Left forelimb (tissue), 1 donor: ENCODE measurements at regions not wholly inside any gene's neighbourhood (a gene's known extent, or its start where the extent isn't known, plus 50 kb on each side); places are given as distances from the start of the nearest gene placed in this dataset.
A peak's percentile ranks its signal among the peaks of the same experiment; 100 is the strongest.

Source experiments
- DNase-seq: peaks from one replicate; pipeline ENCODE4 v3.0.0-alpha.2; 2018; ENCODE audit warnings: low spot score

DNA sequence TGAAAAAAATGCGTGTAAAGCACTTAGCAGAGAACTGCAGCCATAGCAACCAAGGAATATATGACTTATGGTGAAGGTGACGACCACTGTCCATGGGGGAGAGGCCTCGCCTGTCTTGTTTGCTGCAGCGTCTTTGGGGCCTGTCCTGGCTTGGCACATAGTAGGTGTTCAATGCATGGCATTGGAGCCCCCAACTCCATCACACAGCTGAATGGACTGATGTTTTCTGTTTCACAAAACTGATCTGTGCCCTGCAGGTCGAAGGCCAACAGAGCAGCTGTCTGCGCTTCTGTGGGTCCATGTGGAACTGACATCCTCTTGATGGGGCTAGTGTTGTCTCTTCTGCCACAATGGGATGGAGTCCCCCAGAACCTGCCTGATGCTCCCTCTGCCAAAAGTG lies 296.0 kb downstream of the PTPRU start:
- peak; percentile 46 for DNase-seq

DNA sequence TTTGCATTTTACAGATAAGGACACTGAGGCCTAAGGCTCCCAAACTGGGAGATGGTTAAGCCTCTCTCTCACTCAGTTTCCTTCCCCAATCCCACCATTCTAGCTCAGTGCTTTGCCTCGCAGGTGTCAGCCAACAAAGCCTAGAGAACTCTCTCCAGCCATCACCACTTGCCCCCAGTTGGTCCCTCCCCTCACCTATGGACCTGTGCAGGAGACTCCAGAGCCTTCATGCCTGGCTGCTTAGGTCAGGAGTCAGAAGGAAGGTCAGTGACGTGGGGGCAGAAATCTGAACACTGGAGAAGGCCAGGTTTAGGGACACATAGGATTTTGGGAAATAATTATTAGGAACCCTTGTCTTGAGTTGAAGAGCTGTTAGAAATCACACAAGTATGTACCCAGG lies 295.3 kb downstream of the PTPRU start:
- DNase-seq: peak; percentile 15

DNA sequence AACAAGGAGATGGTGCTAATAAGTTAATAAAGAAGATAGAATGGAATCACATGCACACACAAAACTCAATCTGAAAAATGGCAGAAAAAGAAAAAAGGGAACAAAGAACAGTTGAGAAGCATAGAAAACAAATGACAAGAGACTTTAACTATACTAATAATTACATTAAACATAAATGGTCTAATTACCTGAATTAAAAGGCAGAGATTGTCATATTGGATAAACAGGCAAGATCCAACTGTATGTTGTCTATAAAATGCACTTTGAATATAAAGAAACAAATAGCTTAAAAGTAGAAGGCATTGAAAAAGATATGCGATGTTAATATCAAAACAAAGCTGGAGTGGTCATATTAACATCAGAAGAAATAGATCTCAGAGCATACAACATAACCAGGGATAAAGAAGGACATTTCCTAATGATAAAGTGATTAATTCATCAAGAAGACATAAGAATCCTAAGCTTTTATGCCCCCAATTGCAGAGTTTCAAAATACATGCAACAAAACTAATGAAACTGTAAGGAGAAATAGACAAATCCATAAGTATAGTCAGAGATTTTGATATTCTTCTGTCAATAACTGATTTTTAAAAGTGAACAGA lies 293.5 kb downstream of the PTPRU start:
- no peak for DNase-seq

DNA sequence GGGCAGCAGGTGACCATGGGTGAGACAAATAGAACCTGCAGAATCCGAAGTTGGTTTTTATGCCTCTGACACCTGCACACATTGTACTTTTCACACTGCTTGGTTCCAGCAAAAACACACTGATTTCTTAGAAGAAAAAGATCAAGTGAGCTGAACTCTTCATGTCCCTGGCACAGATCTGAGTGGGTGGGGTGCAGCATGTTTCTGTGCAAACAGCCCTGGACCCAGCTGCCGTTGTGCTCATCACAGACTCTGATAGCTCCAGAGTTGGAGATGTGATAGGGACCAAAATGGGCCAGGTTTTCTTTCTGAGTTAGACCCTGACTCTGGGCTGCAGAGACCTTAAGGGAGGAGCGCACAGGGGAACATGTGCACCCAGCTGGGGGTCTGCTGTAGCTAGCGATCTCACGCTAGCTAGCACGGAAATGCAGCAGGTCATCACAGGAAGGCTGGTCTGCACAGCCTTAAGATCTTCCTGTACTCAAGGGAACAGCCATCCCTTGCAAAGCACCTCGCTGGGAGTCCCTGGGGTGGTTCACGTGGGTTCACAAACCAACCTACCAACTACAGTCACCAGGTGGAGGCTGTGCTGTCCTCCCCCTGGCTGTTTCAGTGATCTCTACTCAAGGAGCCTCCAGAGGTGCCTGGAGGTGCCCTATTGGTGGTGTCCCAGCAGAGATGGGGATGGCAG lies 291.1 kb downstream of the PTPRU start:
- peak; percentile 48 for DNase-seq

DNA sequence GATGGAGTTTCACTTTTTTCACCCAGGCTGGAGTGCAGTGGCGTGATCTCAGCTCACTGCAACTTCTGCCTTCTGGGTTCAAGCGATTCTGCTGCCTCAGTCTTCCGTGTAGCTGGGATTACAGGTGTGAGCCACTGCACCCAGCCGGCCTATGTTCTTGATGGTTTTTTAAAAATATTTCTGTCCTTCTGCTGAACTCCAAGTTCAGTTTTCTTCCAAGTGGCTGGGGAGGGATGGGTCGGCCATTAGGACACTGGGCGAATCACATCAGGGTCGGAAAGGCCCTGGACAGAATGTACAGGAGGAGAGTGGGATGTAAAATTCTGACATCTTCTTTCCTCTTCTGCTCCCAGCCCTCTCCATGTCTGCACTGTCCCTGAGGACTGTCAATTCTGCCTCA lies 289.6 kb downstream of the PTPRU start:
- DNase-seq: no peak

DNA sequence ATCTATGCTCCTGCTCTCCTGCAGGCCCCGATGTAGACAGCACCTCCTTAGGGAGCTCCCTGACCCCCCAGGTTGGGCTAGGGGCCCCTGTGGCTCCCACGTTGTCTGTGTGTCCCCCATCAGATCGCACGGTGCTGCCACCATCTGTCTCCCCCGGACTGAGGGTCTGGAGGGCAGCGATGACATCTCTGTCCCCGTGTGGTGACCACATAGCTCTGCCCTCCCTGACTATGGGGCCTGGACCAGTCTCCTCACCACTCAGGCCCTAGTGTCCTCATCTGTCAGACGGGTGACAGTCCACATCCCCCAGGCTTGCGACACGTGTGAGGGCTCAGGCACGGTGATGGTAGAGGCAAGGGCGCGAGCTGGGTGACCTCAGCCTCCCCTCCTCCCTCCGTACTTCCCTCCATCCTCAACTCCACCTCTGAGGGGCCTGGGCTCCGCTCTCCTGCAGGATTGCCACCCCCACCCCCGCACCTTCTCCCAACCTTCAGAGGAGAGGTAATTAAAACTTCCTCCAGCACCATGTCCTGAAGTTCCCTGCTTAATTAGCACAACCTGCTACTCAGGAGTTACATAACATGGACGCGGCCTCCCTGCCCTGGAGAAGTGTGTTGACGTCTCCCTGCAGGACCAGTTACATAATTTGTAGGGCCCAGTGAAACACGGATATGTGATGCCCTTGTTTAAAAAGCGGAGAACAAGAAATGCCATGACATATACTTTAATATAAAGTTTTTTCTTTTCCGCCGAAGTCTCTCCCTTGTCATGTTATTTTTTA lies 288.2 kb downstream of the PTPRU start:
- DNase-seq: peak; percentile 44

DNA sequence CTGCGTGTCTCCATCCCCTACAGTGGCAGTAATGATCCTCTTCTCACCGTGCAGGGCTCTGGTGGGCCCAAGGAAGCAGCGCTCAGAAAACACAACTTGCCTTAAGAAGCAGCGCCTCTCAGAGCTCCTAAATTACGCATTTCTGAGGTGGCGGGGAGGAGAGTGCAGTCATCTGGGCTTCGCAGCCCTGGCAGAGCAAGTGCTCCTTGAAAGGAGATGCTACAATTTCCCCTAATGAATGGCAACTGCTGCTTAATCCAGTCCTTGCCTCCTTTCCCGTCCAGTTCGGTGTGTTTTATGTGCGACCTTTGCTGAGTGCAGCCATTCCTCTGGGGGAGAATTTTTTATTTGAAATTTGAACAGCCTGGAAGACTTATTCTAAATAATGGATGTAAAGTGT lies 287.3 kb downstream of the PTPRU start:
- DNase-seq: peak; percentile 25

DNA sequence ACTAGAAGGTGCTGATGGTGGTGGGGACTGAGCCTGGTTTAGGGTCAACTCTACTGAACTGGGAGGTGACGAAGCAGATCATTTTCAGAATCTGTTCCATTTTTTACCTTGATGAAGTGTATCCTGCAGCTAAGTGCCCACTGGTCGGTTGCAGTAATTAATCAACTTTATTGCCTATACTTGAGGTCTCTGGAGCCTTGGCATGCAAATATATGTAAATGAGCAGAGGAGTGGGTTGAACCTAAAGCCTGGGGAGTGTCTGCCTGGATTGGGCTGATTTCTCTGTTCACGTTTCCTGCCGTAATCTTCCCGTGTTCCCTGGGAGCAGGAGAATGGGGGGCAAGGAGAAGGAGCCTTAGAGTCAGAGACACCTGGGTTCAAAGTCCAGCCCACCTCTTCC lies 286.8 kb downstream of the PTPRU start:
- DNase-seq: no peak

DNA sequence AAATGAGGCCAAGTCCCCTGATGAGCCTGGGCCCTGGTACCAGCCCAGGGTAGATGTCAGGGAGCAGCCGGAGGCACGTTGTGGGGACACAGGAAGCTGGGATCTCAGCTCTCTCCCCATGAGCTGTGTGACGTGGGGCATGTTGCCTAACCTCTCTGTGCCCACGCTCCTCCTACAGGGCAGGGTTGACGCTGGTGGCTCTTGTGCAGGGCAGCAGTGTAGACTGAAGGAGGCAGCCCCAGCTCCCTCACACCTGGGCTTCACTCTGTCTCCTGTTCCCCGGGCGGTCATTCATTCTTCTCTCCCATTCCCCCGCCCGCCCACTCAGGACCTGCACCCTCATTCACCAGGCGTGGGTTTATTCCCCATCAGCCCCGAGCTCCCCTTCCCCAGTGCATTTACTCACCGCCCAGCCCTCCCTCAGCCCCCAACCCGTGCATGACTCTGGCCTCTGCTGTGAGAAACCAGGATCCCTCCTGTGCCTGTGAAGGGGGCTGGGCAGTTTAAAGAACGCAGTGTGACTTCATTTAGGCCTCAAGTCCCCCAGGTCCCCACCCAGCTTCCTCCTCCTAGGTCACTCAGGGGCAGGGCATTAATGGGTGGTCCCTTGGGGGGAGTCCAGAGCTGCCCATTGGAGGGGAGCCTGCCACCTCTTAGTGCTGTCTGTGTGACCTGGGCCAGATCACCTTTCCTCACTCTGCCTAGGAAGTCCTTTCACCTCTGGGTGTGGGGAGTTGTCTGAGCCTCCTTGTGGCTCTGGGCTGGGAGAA lies 285.7 kb downstream of the PTPRU start:
- peak; percentile 53 for DNase-seq

DNA sequence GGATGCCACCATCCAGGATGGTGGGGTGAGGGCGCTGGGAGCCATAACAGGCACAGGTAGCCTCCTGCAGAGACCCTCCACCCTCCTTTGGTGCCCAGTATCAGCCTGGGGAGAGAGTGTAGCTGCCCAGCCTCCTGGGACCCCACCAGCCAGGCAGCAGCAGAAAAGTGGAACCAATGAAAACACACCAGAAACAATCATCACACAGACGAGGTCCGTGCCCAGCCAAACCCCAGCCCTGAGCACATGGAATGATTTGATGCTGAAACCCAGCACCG lies 285.1 kb downstream of the PTPRU start:
- no peak for DNase-seq

DNA sequence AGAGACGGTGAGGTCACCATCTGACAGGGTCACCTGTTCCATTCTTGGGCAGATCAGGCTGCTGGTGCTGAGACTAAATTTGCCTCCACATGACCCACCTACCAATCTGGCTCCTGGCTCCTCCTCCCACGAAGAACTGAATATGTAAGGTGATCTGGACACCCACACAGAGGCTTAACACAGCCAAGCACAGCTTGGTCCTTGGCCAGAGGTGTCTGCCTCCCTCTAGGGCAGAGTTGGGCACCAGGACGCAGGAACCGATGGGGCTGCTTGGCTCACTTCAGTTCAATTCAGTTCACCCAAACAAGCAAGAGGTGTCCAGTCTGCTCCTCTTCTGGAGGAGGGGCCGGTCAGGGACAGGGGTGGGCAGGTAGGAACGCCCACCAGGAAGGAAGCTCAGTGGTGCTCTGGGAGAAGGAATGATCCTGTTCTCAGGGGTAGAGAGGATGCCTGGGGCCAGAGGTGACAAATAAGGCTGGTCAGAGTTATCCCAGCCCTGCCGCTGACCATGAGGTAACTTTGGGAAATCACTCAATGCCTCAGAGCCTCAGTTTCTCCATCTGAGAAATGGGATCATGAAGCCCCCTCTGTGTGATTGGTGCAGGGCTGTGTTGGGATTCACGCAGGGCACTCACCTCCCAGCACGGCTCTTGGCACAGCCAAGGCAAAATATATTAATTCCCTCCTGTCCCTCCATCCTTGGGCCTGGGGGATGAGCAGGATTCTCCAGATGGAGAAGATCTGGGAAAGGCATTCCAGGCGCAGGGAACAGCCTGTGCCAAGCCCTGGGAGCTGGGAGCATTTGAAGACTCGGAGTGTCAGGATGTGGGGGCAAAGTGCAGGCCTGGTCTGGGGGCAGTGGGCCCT lies 284.5 kb downstream of the PTPRU start:
- DNase-seq: peak; percentile 55

DNA sequence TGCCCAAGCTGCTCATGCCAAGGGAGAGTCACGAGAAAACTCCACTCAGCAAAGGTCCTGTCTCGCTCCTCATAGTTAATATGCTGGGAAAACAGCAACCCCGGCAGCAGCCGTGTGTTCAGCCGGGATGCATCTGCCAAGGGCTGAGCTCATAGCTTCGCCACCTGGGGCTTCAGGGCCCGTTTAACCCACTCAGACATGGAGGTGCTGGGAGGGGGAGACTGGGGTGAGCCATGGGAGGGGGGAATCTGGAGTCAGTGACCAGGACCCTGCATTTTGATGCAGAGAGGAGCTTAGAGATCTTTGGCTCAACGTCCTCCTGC lies 283.4 kb downstream of the PTPRU start:
- no peak for DNase-seq

DNA sequence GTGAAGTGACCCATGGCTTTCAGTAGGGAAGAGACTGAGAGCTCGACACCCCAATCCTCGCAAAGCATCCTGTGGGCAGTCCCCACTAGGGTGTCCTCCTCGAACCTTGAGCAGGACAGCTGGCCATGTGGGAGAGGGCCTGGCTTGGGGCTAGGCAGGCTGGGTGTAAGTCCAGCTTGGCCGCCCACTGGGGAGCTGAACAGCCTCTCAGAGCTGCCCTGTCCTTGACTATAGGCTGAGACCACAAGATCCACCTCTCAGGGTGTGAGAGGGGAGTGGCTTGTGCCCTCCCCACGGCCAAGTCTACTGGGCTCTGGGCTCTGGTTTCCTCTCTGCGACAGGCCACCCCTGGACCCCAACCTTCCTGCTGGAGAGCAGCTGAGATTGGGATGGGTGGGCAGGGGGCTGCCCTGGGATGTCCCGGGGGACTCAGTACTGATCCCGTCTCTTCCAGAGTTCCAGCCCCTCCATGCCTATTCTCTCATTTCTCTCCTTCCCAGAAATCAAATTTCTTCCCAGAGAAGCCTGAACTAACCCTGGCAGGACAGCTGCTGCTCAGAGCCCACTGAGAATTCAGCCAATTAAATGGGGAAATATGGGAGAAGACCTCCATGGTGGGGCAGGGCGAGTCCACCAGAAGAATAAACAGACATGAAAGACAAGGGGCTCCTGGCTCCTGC lies 282.9 kb downstream of the PTPRU start:
- DNase-seq: peak; percentile 63

DNA sequence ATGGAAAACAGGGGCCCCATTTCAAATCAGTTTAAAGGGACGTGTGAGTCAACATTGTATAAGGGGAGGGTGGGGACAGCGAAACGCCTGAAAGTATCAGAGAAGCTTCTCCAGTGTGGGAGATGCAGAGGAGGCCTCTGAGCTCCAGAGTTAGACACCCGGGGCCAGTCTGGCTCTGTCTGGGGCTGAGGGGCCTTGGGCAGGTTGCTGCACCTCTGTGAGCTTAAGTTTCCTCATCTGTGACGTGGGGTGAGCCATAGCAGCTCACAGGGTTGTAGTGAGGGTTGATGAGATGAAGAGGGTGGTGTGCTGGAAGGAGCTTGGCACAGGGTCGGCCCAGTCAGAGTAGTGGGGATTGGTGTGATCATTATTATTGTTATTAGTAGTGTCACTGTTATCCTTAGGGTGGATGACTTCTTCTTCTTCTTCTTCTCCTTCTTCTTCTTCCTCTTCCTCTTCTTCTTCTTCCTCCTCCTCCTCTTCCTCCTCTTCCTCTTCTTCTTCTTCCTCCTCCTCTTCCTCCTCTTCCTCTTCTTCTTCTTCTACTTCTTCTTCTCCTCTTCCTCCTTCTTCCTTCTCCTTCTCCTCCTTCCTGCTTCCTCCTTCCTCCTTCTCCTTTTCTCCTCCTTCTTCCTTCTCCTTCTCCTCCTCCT lies 282.0 kb downstream of the PTPRU start:
- no peak for DNase-seq

DNA sequence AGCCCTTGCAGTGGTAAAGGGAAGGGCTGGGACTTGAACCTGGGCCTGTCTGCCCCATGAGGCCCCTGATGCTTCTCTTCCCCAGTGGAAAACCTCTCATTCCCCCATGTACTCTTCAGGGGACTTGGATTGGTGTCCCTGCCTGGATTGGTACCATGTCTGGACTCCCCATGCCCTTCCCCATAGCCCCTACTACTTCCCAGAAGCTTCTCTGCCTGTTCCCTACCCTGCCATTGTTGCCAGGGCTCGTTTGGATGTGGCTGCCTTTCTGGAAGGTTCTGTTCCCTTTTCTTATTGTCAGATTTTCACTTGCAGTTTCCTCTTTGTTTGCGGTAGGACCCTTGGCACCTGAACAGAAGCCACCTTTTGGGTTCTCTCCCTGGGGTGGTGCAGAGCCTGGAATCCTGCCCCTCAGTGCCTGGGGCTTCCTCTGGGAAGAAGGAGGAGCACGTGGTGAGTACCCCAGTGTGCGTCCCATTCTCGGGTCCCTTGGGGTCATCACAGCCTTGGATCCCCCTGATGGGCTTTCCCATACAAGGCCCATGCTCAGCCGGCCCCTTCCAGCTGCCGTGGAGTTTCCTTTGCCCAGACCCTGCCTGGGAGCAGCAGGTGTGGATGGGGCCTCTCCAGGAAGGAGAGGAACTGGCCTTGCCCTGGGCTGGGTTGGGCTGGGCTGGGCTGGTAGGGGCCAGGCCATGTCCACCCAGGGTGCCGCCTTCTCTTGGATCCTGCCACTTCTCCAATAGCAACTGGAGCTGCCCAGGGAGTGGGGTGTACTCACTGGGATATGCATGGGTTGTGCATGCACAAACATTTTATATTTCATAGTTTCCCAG lies 281.1 kb downstream of the PTPRU start:
- DNase-seq: no peak

DNA sequence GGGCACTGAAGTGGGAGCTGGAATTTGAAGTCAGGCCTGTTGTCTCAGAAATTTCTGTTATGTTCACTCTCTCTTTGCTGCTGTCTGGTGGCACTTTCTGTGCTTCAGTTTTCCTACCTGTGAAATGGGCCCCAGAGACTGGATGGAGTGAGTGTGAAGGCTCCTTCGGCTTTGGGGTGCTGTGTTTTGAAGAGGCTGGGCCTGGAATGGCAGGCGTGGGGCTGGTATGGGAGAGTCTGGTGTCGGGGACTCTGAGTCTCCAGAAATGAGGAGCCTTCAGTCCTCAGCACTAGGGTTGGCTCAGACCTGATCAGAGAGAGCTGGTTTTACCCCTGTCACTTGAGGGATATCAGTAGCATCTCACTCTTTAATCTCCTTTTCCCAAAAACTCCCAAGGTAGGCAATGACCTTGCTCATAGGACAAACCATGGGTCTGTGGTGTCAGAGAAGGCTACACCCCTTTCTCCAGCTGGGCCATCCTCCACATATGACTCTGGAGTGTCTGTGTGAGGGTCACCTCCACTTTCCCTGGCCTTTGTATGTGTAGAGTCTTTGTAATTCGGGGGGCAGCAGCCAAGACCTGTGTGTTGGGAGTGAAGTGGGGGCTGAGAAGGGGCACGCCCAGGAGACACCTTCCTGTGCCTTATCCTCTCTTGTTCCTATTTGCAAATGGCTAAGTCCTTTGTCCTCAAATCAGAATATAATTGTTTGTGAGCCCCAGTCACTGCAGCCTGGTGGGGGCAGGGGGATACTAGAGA lies 279.9 kb downstream of the PTPRU start:
- no peak for DNase-seq

DNA sequence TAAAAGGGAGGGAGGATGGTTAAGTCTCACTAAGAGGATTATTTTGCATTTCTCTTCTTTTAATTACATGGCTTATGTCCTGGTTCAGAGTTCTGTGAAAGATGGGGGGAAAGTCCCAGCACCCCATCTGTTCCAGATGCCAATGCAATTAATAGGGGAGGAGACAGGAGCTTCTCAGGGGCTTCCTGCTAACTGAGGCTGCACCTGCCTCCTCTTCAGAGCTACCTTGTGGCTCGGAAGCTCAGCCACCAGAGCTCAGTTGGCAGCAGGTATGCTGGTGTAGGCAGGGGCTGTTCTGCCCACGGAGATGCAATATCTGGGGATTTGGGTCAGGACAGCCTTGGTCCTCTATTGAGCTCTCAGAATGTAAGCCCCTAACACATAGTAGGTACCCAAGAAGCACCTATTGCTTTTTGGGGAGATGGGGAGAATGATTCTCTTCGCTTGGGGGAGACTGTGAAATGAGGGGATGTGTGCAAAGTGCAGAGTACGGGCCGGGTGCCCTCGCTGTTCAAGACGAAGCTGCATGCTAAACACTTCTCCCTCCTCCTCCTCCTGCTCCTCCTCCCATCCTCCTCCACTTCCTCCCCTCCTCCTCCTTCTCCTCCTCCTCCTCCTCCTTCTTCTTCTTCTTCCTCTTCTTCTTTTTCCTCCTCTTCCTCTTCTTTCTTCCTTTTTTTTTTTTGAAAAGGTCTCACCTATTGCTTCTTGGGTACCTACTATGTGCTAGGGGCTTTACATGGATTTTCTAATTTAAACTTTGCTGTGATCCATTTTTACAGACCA lies 279.0 kb downstream of the PTPRU start:
- no peak for DNase-seq
